ENCODE measurements at regions not wholly inside any gene's neighbourhood (a gene's known extent, or its start where the extent isn't known, plus 50 kb on each side); places are given as distances from the start of the nearest gene placed in this dataset.

GRCh38 chr5:14971873-14972272, 100.3 kb upstream of the ANKH start:
- no peak for DNase-seq

DNA sequence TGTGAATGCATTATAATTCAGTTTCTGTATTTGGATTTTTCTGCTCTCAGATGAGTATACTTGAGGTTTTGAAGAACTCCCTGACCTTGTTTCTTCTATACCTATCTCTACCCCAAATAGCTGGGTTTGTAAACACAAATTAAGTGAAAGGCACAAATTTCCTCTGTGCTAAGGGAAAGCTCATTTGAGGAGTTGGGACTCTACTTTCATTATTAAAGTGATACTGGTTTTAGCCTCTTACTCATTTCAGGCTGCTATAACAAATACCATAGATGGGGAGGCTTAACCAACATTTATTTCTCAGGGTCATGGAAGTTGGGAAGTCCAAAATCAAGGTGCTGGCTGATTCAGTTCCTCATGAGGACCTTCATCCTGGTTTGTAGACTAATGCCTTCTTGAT, 97.2 kb upstream of the ANKH start:
- no peak for DNase-seq

- no peak for DNase-seq
Observed at GRCh38 chr5:14967166-14967565, 95.6 kb upstream of the ANKH start.

- no peak for DNase-seq
Observed at GRCh38 chr5:14965815-14966214, 94.2 kb upstream of the ANKH start.

- no peak for DNase-seq
Observed at GRCh38 chr5:14962604-14963003, 91.0 kb upstream of the ANKH start.

- DNase-seq = no peak
Observed at GRCh38 chr5:14960120-14960462, 88.5 kb upstream of the ANKH start.

DNA sequence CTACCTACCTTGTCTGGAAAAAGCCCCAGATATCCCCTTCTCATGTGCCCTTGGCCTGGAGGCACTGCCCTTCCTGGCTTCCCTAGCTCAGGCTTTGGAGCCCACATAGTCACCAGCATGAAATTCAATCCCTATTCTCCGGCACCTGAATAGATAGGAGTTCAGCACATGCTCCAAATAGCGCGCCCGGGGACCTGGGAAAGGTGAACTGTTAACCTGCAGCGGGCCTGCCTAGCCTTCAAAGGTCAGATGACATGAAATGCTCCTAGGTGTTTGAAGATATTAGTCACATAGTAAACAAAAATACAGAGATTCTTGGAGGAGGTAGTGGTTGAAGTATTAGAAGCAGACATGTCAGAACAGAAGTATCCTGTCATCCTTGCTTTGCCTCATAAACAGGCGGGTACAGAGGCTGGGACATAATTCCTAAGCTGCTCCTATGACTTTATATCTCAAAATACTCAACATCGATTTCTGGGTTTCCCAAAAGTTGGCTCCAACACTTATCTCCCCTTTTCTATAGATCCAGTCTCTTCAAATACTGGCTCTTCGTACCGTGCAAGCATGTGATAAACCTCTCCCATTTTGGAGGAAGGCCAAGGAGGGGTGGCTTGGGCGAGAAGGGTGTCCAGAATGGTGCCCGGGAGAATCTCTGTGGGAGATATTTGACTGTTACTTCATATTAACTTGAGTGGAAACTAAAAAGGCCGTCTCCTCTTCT, 88.0 kb upstream of the ANKH start:
- no peak for DNase-seq

DNA sequence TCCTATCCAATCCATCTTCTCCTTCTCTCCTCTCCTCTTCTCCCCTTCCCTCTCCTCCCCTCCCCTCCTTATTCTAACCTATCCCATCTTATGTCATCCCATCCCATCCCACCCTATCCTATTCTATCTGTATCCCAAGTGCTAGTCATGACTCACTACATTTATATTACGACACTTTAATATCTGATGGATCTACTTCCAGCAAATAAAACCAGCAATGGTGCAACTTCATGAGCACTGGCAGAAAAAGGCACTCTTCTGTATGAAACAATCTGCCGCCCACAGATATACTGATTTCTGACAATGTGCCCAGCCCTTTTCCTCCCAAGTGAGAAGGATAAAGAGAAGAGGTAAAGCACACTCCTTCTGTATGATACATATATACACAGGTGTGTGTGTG, 86.6 kb upstream of the ANKH start:
- DNase-seq = no peak

DNA sequence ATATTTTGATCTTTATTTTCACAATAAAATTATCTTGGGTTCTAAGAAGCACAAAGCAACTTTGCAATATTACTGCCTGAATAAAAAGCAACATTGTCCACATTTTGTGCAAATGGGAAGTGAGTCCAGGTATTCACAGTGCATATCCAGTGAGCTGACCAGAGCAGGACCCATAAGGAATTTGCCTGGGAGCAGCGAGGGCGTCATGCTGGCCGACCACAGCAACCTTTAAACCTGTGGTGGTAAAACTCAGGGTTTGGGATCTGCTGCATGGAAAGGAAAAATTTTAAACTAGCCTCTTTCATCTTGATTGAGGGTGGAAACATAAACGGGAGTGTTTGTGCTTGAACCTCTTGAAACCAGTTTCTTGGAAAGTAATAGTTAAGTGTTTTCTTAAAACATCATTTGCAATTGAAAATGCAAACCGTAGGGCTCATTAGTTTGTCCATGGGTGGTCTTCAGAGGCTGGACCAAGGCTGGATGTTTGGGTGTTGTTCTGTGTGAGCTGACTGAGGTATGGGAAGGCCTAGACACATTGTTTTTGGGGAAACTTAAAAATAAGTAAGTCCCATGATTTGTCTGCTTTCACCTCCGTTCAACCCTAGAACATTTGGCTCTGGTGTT, 85.0 kb upstream of the ANKH start:
- DNase-seq = no peak

GRCh38 chr5:14954616-14955343, 83.2 kb upstream of the ANKH start:
- DNase-seq = no peak

DNA sequence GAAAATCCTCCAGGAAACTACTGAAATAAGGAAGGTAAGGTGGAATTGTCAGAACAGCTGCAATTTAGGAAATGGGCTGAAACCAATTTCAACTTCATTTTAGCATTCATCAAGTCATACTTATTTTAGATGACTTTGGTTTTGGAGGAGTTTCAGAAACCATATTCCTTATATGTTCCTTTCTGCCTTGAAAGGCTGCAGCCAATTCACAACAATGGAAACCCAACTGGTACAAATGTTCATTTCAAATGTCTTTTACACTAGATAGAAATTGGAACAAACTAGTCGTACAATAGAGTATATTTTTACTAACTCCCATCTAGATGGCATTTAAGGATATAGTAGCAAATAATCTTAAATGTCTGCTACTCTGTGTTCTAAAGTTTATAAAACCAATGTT, 82.6 kb upstream of the ANKH start:
- no peak for DNase-seq

DNA sequence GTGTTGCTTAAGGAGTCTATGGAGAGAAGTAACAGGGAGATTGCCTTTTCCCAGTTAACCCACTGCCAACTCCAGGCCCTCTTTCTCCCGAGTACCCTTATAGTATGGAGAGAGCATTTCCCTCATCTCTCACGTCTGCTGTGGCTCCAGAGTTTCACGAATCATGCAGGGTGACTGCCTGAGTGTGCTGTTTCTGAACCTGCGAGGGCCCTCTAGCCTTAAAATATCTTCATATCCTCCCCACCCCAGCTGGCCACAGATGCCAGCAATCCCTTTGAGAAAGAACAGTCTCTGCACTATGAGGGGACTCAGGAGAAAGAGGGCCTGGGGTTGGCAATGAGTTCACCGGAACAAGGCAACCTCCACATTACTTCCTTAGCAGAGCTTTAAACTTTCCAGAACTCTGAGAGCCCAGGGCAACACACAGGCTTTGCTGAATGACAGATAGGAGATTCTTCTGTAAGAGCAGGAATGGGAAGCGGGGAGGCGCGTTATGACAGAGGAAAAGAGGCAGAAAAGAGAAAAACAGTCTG, 81.6 kb upstream of the ANKH start:
- DNase-seq = no peak

GRCh38 chr5:14948383-14948782, 76.8 kb upstream of the ANKH start:
- DNase-seq = no peak

DNA sequence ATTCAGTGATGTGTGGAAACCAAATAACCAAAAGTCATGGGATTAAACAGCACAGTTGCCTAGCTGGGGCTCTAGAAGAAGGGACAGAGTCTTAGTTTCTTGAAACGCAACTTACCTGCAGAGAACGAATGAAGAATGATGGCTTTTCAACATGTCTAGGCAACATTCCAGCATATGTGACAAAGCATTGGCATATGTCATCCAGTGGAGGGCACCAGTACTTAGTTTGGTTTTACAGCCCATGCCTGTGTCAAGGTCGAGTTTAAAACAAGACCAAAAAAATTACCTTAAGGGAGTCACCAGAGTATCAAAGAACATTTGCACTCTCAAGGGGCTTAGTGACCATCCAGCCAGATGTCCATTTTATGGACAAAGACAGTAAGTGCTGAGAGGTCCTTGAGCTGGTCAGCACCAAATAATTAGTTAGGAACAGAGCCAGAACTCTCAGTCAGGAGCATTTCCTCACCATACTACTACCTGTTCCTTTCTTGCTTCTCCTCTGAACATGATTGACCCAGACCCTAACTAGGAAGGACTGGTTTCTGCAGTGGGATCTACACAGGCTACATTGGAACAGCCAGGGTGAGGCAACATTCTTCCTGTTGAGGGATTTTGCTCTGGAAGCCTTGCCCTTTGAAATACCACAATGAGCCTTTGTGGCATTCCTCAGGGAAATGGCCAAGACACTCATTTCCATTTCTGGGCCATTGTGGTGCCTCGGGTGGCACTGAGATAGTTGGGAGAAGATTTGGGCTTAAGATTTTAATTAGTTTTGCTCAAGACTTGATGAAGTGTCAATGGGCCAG, 75.4 kb upstream of the ANKH start:
- DNase-seq = no peak

DNA sequence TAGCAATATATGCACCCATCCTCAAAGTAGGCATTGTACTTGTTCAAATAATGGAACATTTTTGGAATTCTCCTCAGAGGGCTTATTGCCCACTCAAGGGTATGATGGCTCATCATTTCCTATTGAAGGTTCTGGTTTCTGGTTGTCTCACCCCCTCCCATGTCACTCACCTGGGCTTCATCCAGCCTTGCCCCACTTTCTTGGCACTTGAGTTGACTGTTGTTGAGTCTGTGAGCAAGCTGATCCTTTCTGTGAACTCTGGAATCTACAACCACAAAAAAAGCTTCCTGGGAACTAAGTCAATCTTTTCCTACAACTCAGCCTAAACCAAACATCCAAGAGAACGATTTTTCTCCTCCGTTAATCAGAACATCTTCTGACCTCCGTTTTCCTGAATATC, 73.9 kb upstream of the ANKH start:
- DNase-seq = no peak

DNA sequence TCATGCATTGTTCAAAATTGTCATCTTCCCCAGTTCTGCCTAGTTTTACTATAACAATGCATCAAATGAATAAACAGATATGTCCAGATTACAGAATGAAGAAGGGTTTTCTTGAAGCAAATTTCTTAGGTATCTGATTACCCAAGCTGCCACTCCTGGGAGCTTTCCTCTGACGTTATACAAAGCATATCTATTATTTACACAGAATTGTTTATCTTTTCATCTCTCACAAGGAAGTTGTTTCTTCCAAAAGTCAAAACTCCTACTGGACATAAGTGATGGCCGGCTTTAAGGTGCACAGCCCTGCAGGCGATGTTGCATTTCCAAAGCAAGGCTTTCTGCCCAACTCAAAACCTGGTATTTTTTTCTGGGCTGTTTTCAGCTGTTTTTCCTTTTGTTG, 73.4 kb upstream of the ANKH start:
- DNase-seq = no peak

DNA sequence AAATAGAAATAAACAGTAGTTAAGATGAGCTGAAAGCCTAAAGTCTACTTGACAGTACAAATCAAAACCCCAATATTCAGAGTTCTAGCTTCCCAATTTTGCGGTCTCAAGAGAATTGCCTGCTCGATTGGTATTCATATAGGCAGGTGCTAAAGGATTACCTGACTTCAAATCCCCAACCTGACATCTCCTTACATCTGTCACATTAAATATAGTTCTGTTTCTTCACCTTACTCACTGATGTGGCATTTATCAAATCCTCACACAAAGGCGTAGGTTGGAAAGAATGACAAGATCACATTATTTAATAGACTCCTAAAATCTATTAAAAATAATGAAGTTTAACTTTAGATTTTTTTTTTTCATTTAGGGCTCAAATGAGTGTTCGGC, 72.8 kb upstream of the ANKH start:
- DNase-seq = no peak

- no peak for DNase-seq
Observed at GRCh38 chr5:14942212-14942611, 70.6 kb upstream of the ANKH start.

- DNase-seq = no peak
Observed at GRCh38 chr5:14937254-14937653, 65.7 kb upstream of the ANKH start.

GRCh38 chr5:14936588-14936987, 65.0 kb upstream of the ANKH start:
- DNase-seq = no peak

DNA sequence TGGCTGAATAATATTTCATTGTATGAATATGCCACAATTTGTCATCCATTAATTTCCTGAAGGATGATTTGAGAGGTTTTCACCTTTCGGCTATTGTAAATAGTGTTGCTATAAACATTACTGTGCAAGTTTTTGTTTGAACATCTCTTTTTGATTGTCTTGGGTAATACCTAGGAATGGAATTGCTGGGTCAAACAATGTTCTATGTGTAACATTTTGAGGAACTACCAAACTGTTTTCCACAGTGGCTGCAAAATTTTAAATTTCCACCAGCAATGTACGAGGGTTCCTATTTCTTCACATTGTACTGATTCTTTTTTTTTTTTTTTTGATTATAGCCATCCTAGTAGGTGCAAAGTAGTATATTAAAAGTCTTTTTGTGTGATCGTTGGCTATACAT, 63.8 kb upstream of the ANKH start:
- DNase-seq = no peak

DNA sequence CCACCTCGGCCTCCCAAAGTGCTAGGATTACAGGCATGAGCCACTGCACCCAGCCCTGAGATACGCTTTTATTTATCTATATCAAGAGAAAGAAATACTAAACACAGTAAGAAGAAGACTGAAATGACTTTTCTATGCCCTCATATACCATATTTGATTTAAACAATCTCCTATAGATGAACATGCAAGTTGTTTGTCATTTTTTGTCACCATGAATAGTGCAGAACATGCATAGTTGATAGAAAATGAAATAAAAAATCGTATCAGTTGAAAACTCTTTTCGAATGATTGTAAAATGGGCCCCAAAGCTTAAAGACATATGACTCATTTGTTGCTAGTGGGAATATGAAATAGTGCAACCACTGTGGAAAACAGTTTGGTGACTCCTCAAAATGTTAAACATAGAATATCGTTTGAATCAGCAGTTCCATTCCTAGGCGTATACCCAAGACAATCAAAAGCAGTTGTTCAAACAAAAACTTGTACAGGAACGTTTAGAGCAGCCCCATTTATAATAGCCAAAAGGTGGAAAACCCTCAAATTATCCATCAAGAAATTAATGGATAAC, 61.4 kb upstream of the ANKH start:
- no peak for DNase-seq

DNA sequence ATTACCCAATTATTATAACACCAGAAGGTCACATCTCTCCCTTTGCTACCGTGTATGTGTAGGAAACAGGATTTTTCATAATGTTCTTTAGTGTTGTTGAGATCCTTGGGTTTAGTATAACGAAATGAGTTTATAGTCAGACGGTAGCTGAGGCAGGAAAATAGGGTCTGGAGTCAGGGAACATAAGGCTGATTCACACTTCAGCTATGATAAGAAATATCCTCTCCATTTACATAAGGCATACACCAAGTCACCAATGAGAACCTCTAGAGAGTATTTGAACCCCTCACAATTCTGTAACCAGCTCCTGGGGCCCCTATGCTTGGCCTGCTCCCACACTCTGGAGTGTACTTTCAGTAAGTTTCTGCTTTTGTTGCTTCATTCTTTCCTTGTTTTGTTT, 58.9 kb upstream of the ANKH start:
- no peak for DNase-seq
